A673 (cell line): ENCODE measurements at regions not wholly inside any gene's neighbourhood (a gene's known extent, or its start where the extent isn't known, plus 50 kb on each side); places are given as distances from the start of the nearest gene placed in this dataset.

Experiments used
- EZH2 ChIP-seq: fragments of 200-600 bp; sonication (generic); IDR thresholded peaks from 2 replicates; pipeline ENCODE4 v1.6.1; 2017; ENCODE audit warnings: borderline replicate concordance, low read depth, mild to moderate bottlenecking, mixed read lengths, antibody characterized with exemption, low read length; ENCODE audit not compliant: poor library complexity, severe bottlenecking
- TF ChIP-seq, protein P1 (sequence below): fragments of 300-800, 200-600 bp; sonication (generic); conservative IDR thresholded peaks from 2 replicates; pipeline ENCODE4 v1.5.1; 2017; ENCODE audit warnings: low read depth, mild to moderate bottlenecking, antibody characterized with exemption, low read length, moderate library complexity, mixed read lengths

DNA sequence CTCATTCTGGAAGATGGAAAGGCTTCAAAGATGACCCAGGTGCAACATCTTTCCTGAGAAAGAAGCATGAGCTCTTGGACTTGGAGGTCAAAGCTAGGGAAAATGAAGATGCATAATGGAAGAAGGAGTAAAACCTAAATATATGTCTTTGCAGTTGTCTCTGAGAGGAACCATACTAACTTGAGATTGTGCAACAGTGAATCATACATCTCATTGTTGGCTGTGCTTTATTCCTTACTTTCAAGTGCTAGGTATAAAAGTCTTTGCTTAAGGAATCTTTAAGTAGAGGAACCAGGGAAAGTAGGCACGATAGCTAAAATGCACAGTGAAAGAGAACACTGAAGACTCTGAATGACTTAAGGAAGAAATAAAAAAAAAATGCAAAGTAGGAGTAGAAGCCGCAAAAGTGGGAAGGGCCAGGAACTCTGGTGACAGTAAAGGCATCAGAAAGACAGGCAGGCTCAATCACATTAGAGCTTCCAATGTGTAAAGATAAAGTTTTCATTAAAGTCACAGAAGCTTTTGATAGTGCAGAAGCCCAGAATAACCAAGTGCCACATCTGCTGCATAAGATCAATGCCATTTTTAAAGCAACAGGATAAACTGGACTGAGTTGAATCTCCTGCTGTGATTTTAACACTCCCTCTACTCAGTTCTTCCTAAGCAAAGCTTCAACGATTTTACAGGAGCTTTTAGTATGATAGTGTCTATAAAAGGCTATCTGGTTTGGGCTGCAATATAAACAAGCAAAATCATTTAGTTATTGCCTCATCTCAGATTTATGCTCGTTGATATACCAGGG is 432.3 kb upstream of the EDIL3 start:
- TF ChIP-seq, protein P1, sequence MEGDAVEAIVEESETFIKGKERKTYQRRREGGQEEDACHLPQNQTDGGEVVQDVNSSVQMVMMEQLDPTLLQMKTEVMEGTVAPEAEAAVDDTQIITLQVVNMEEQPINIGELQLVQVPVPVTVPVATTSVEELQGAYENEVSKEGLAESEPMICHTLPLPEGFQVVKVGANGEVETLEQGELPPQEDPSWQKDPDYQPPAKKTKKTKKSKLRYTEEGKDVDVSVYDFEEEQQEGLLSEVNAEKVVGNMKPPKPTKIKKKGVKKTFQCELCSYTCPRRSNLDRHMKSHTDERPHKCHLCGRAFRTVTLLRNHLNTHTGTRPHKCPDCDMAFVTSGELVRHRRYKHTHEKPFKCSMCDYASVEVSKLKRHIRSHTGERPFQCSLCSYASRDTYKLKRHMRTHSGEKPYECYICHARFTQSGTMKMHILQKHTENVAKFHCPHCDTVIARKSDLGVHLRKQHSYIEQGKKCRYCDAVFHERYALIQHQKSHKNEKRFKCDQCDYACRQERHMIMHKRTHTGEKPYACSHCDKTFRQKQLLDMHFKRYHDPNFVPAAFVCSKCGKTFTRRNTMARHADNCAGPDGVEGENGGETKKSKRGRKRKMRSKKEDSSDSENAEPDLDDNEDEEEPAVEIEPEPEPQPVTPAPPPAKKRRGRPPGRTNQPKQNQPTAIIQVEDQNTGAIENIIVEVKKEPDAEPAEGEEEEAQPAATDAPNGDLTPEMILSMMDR, result no peak
- TF ChIP-seq EZH2, result no peak
